HEK293T (cell line): ENCODE measurements at regions not wholly inside any gene's neighbourhood (a gene's known extent, or its start where the extent isn't known, plus 50 kb on each side); places are given as distances from the start of the nearest gene placed in this dataset.

Experiments used
- BHLHE40 ChIP-seq: fragments of 450-650 bp; IDR thresholded peaks from 2 replicates; pipeline ENCODE4 v1.6.1; 2016; ENCODE audit warnings: mild to moderate bottlenecking, moderate library complexity, borderline replicate concordance
- HDGF ChIP-seq: fragments of 450-650 bp; IDR thresholded peaks from 2 replicates; pipeline ENCODE4 v1.6.1; 2017; ENCODE audit warnings: antibody characterized with exemption, borderline replicate concordance

DNA sequence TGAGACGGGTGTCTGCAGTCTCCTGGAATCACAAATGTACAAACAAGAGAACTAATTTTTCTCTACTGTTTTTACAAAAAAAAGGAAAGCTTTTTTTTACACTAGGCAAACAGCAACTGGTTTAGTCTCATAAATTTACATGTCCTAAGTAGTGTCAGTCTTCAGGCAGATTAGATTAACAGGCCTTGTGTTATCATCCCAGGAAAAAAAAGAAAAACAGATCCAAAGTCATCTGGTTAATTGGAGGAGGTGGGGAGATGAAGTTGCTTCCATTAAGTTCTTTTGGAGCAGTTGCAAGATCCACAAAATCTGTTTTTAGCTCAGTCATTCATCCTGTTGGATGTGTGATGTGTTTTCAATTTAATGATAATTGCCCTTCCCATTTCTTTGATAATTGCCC, 363.5 kb upstream of the ADGRL2 start:
- TF ChIP-seq BHLHE40: no peak
- TF ChIP-seq HDGF: no peak
